ENCODE measurements at regions not wholly inside any gene's neighbourhood (a gene's known extent, or its start where the extent isn't known, plus 50 kb on each side); places are given as distances from the start of the nearest gene placed in this dataset.
A peak's percentile ranks its signal among the peaks of the same experiment; 100 is the strongest.
"Not testable (repeated sequence)": the region's sequence is repeated elsewhere in the genome, so short reads cannot be mapped to it uniquely, and the experiment has no call there.

- Mint-ChIP-seq H3K4me3 (peak overlapping the region in 1 of 8 donors; percentile 35), H3K27ac (peak overlapping the region in 1 of 6 donors; percentile 52)
- not testable (repeated sequence) for ATAC-seq (ENCODE audit: low read depth in 2 of 2); H3K4me1 Mint-ChIP-seq; H3K36me3 Mint-ChIP-seq; H3K9me3 Mint-ChIP-seq; H3K27me3 Mint-ChIP-seq; DNase-seq
Observed at GRCh38 chr7:25047571-25048443, 67.8 kb upstream of the OSBPL3 start.

- Mint-ChIP-seq H3K9me3 (peaks cover 6 to 19% (median 9%) of the 10 kb centered on the region in 7 donors), H3K4me1 (no peaks in the 10 kb centered on the region), H3K4me3 (no peak overlapping the region), H3K27ac (no peak overlapping the region), H3K36me3 (peaks cover 7 to 14% of the 10 kb centered on the region in 2 donors), H3K27me3 (peaks cover 9 to 14% (median 11%) of the 10 kb centered on the region in 3 donors)
- DNase-seq (no peak), ATAC-seq (ENCODE audit: low read depth in 2 of 2) (no peak)
Observed at GRCh38 chr7:25037325-25037724, 57.3 kb upstream of the OSBPL3 start.

GRCh38 chr7:25035274-25035673 is 55.3 kb upstream of the OSBPL3 start:
- Mint-ChIP-seq H3K27me3 (peaks cover 9 to 11% (median 11%) of the 10 kb centered on the region in 3 donors), H3K9me3 (peaks cover 6 to 19% (median 9%) of the 10 kb centered on the region in 7 donors), H3K4me3 (no peak overlapping the region), H3K36me3 (peaks cover 7 to 14% of the 10 kb centered on the region in 2 donors), H3K4me1 (no peaks in the 10 kb centered on the region), H3K27ac (no peak overlapping the region)
- ATAC-seq (ENCODE audit: low read depth in 2 of 2) (no peak), DNase-seq (no peak)

- Mint-ChIP-seq H3K27me3 (peaks cover 9 to 11% (median 9%) of the 10 kb centered on the region in 3 donors), H3K27ac (no peak overlapping the region), H3K36me3 (peaks cover 7 to 14% of the 10 kb centered on the region in 2 donors), H3K9me3 (peaks cover 6 to 19% (median 9%) of the 10 kb centered on the region in 7 donors), H3K4me3 (no peak overlapping the region), H3K4me1 (no peaks in the 10 kb centered on the region)
- ATAC-seq (ENCODE audit: low read depth in 2 of 2): no peak
- no peak for DNase-seq
Observed at GRCh38 chr7:25034136-25034535, 54.2 kb upstream of the OSBPL3 start.

- Mint-ChIP-seq H3K27ac (no peak overlapping the region), H3K36me3 (peaks cover 7 to 14% of the 10 kb centered on the region in 2 donors), H3K4me3 (no peak overlapping the region), H3K27me3 (peaks cover 9 to 11% (median 9%) of the 10 kb centered on the region in 3 donors), H3K4me1 (no peaks in the 10 kb centered on the region), H3K9me3 (peaks cover 6 to 19% (median 9%) of the 10 kb centered on the region in 7 donors)
- DNase-seq (no peak), ATAC-seq (ENCODE audit: low read depth in 2 of 2) (no peak)
Observed at GRCh38 chr7:25032774-25033743, 53.1 kb upstream of the OSBPL3 start.

- Mint-ChIP-seq H3K9me3 (peaks cover 5 to 15% (median 6%) of the 10 kb centered on the region in 7 donors), H3K27ac (no peak overlapping the region), H3K4me3 (no peak overlapping the region), H3K27me3 (peaks cover 5 to 14% (median 8%) of the 10 kb centered on the region in 3 donors), H3K36me3 (peaks cover 7 to 9% of the 10 kb centered on the region in 2 donors), H3K4me1 (no peaks in the 10 kb centered on the region)
- DNase-seq (no peak), ATAC-seq (ENCODE audit: low read depth in 2 of 2) (no peak)
Observed at GRCh38 chr7:25031432-25031831, 51.5 kb upstream of the OSBPL3 start.

GRCh38 chr7:25031007-25031406 is 51.0 kb upstream of the OSBPL3 start:
- H3K27me3 Mint-ChIP-seq: peaks cover 7 to 14% (median 8%) of the 10 kb centered on the region in 3 donors
- no peak overlapping the region for H3K27ac Mint-ChIP-seq
- H3K4me1 Mint-ChIP-seq: no peaks in the 10 kb centered on the region
- H3K36me3 Mint-ChIP-seq: peaks cover 3 to 5% of the 10 kb centered on the region in 2 donors
- DNase-seq (no peak), ATAC-seq (ENCODE audit: low read depth in 2 of 2) (no peak)
- H3K9me3 Mint-ChIP-seq: peaks cover 3 to 10% (median 4%) of the 10 kb centered on the region in 7 donors
- no peak overlapping the region for H3K4me3 Mint-ChIP-seq

All from naive B cell (primary cell).